ENCODE measurements at regions not wholly inside any gene's neighbourhood (a gene's known extent, or its start where the extent isn't known, plus 50 kb on each side); places are given as distances from the start of the nearest gene placed in this dataset.

DNA sequence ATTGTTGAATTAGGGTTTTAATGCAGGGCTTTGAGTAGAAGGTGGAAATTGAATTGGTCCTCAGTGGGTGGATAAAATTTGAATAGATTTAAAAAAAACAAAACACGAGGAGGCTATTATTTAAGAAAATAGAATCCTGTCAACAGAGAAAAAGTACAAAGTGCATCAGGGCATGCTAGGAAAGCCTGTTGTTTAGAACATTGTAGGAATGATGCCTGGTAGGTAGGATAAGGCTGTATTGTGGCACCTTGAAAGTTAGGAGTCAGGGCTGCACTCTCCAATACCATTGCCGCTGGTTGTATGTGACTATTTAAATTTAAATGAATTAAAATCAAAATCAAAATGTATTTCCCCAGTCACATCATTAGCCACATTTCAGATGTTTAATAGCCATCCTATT is 363.9 kb downstream of the UTRN start:
- ChIA-PET POLR2A (ENCODE audit: partially characterized antibody) (no interaction called here), CTCF (ENCODE audit: partially characterized antibody) (no interaction called here)
- H2BK15ac ChIP-seq (ENCODE audit: low read length) = no peak overlapping the region
- no peaks in the 10 kb centered on the region for H3K27me3 ChIP-seq (replicated peaks in 1 of 4; ENCODE audit: control insufficient read depth in 3 of 4, extremely low read depth in 1 of 4, insufficient read depth in 3 of 4, low read length in 3 of 4)
- peak overlapping the region; percentile 66 for H4K91ac ChIP-seq (replicated peaks; ENCODE audit: insufficient read length, low read length)
- H3K36me3 ChIP-seq (ENCODE audit: control insufficient read depth in 2 of 4, insufficient read depth in 4 of 4, low read length in 3 of 4) = peaks cover 0 to 3% (median 0%) of the 10 kb centered on the region in 4 experiments; a peak in 1 of 8 replicates
- H3K56ac ChIP-seq (replicated peaks; ENCODE audit: insufficient read length, low read depth, low read length) = no peak overlapping the region
- H2BK5ac ChIP-seq (ENCODE audit: low read depth, low read length) = 0 out of 2 replicates have a peak overlapping the region, but pooled peaks have one; percentile 18
- no peak overlapping the region for H2AFZ ChIP-seq (ENCODE audit: low read length)
- 0 out of 4 replicates have a peak, but pooled peaks cover 0 to 2% of the 10 kb centered on the region in 2 experiments for H3K79me2 ChIP-seq (ENCODE audit: control insufficient read depth in 1 of 2, insufficient read depth in 2 of 2, low read length in 2 of 2)
- no peak for FAIRE-seq
- H2BK12ac ChIP-seq (ENCODE audit: low read depth, low read length) = no peak overlapping the region
- no peak overlapping the region for H3K4me3 ChIP-seq (ENCODE audit: extremely low read depth in 1 of 4, insufficient read depth in 2 of 4, low read depth in 3 of 4, low read length in 4 of 4)
- 72% methylated on average over 2 of the region's 2 CpGs; no CpG with 5 or more reads in 1 of the 2 experiments for WGBS, 2 experiments (ENCODE audit: extremely low coverage in 1 of 2, insufficient coverage in 1 of 2, insufficient read length in 1 of 2, insufficient replicate concordance in 2 of 2, low coverage in 1 of 2, low lambda C conversion rate in 2 of 2, missing lambda C conversion rate in 1 of 2)
- H4K8ac ChIP-seq (ENCODE audit: extremely low read depth, insufficient read depth, low read length) = no peak overlapping the region
- peak overlapping the region; percentile 51 for H2BK120ac ChIP-seq (replicated peaks; ENCODE audit: low read depth, low read length)
- no peak overlapping the region for H3K9ac ChIP-seq (replicated peaks in 1 of 4; ENCODE audit: extremely low read depth in 1 of 4, low read depth in 3 of 4, low read length in 3 of 4)
- H3K79me1 ChIP-seq (ENCODE audit: low read depth, low read length) = no peaks in the 10 kb centered on the region
- H2BK20ac ChIP-seq (ENCODE audit: low read length) = no peak overlapping the region
- H2AK5ac ChIP-seq (ENCODE audit: low read depth, low read length) = peak overlapping the region; percentile 95; the same call in 1 of the 2 replicates
- no peaks in the 10 kb centered on the region for H3K9me3 ChIP-seq (ENCODE audit: insufficient read depth in 2 of 2, low read depth in 1 of 2, low read length in 1 of 2)
- H3K4ac ChIP-seq (replicated peaks; ENCODE audit: insufficient read length, low read depth, low read length) = no peak overlapping the region
- no peak overlapping the region for H3K4me2 ChIP-seq (ENCODE audit: insufficient read depth in 1 of 2, low read depth in 2 of 2, low read length in 2 of 2)
- H3K18ac ChIP-seq (ENCODE audit: extremely low read depth, low read length) = no peak overlapping the region
- no peak overlapping the region for H3K27ac ChIP-seq (ENCODE audit: low read depth, low read length)
- no peak overlapping the region for H3K23ac ChIP-seq (ENCODE audit: insufficient read length)
- peak overlapping the region; percentile 79 for H4K5ac ChIP-seq (ENCODE audit: insufficient read length, low read depth, low read length)
- H4K20me1 ChIP-seq (replicated peaks in 1 of 2; ENCODE audit: control insufficient read depth in 1 of 2, insufficient read depth in 2 of 2, low read length in 2 of 2) = no peaks in the 10 kb centered on the region
- peaks cover 5 to 20% (median 12%) of the 10 kb centered on the region in 4 experiments; a peak in 6 of 7 replicates for H3K4me1 ChIP-seq (replicated peaks in 1 of 4; ENCODE audit: control insufficient read depth in 3 of 4, insufficient read depth in 4 of 4, low read length in 3 of 4)
- no peak overlapping the region for H3K14ac ChIP-seq (ENCODE audit: insufficient read length)
- H3K23me2 ChIP-seq (ENCODE audit: low read depth, low read length) = peaks cover 2% of the 10 kb centered on the region; the same call in 1 of the 2 replicates
- DNase-seq (ENCODE audit: low read depth in 1 of 2, low spot score in 2 of 2) = no peak
- TF ChIP-seq CREB1 (IDR thresholded peaks at IDR 0.05) = no peak
- TF ChIP-seq TAF1 (IDR thresholded peaks at IDR 0.05; ENCODE audit: low read depth, low read length) = no peak
- TF ChIP-seq ASH2L (IDR thresholded peaks at IDR 0.05; ENCODE audit: low read length) = no peak
- no peak for TF ChIP-seq GTF2F1 (IDR thresholded peaks at IDR 0.05; ENCODE audit: borderline replicate concordance, low read depth, low read length)
- no peak for TF ChIP-seq CHD2 (IDR thresholded peaks at IDR 0.05; ENCODE audit: low read length)
- TF ChIP-seq, protein P1, sequence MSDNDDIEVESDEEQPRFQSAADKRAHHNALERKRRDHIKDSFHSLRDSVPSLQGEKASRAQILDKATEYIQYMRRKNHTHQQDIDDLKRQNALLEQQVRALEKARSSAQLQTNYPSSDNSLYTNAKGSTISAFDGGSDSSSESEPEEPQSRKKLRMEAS (IDR thresholded peaks at IDR 0.05) = no peak
- TF ChIP-seq CHD1 (IDR thresholded peaks at IDR 0.05; ENCODE audit: low read depth, low read length) = no peak
- TF ChIP-seq, protein P2, sequence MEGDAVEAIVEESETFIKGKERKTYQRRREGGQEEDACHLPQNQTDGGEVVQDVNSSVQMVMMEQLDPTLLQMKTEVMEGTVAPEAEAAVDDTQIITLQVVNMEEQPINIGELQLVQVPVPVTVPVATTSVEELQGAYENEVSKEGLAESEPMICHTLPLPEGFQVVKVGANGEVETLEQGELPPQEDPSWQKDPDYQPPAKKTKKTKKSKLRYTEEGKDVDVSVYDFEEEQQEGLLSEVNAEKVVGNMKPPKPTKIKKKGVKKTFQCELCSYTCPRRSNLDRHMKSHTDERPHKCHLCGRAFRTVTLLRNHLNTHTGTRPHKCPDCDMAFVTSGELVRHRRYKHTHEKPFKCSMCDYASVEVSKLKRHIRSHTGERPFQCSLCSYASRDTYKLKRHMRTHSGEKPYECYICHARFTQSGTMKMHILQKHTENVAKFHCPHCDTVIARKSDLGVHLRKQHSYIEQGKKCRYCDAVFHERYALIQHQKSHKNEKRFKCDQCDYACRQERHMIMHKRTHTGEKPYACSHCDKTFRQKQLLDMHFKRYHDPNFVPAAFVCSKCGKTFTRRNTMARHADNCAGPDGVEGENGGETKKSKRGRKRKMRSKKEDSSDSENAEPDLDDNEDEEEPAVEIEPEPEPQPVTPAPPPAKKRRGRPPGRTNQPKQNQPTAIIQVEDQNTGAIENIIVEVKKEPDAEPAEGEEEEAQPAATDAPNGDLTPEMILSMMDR (IDR thresholded peaks at IDR 0.05; ENCODE audit: control extremely low read depth in 1 of 3, insufficient read depth in 1 of 3, low read depth in 1 of 3, low read length in 3 of 3) = no peak
- no peak for TF ChIP-seq TBP (IDR thresholded peaks at IDR 0.05; ENCODE audit: low read depth, low read length)
- TF ChIP-seq KDM4A (IDR thresholded peaks at IDR 0.05; ENCODE audit: low read depth, low read length, severe bottlenecking) = no peak
- no peak for TF ChIP-seq CBX8 (IDR thresholded peaks at IDR 0.05; ENCODE audit: borderline replicate concordance, low read depth, low read length)

Measured in H1 (cell line).